Transverse colon (tissue), 4 donors: ENCODE measurements at regions not wholly inside any gene's neighbourhood (a gene's known extent, or its start where the extent isn't known, plus 50 kb on each side); places are given as distances from the start of the nearest gene placed in this dataset.

Experiments
- DNase-seq: peaks from one replicate; pipeline ENCODE4 v3.0.0-alpha.2; 2019
- H3K27ac ChIP-seq, 4 donors: fragments of 200-600 bp; sonication (generic); 2 replicates each; pipeline ENCODE4 v1.5.1; 2016 to 2018; ENCODE audit warnings: inconsistent platforms in 4 of 4
- H3K27me3 ChIP-seq: fragments of 200-600 bp; sonication (generic); 2 replicates; pipeline ENCODE4 v1.5.1; 2017; ENCODE audit warnings: inconsistent platforms
- H3K36me3 ChIP-seq, 4 donors: fragments of 200-600 bp; sonication (generic); 2 replicates each; pipeline ENCODE4 v1.5.1; 2017 to 2019; ENCODE audit warnings: inconsistent platforms in 4 of 4
- H3K4me1 ChIP-seq, 4 donors: fragments of 200-600 bp; sonication (generic); 2 replicates each; pipeline ENCODE4 v1.5.1; 2017 to 2020; ENCODE audit warnings: inconsistent platforms in 4 of 4
- H3K4me3 ChIP-seq, 4 donors: fragments of 200-600 bp; sonication (generic); 1 replicate in 1 of 4; 2 replicates in 3 of 4; pipeline versions ENCODE4 v1.5.1 to v1.6.1; 2017 to 2019; ENCODE audit warnings: inconsistent platforms in 4 of 4
- H3K9me3 ChIP-seq, 2 donors: fragments of 200-600 bp; sonication (generic); 2 replicates each; pipeline ENCODE4 v1.5.1; 2017 to 2019; ENCODE audit warnings: inconsistent platforms in 2 of 2
- CTCF ChIP-seq, 5 experiments: fragments of 200-600 bp in 3 of 5; fragments of 450-650 bp in 2 of 5; sonication (generic) in 3 of 5; IDR thresholded peaks; 1 replicate in 2 of 5; 2 replicates in 3 of 5; pipeline ENCODE4 v1.5.1; 2016 to 2017; ENCODE audit warnings: antibody characterized with exemption in 5 of 5, inconsistent platforms in 3 of 5, mild to moderate bottlenecking in 2 of 5, moderate library complexity in 1 of 5
- EP300 ChIP-seq: sonication (generic); formaldehyde crosslinking; IDR thresholded peaks from one replicate; pipeline ENCODE4 v1.6.1; 2017; ENCODE audit warnings: antibody characterized with exemption, low read depth
- POLR2A ChIP-seq: fragments of 450-650 bp; IDR thresholded peaks from one replicate; pipeline ENCODE4 v1.6.1; 2016; ENCODE audit warnings: antibody characterized with exemption, mild to moderate bottlenecking, moderate library complexity
- POLR2AphosphoS5 ChIP-seq, 3 donors: sonication (generic); formaldehyde crosslinking; IDR thresholded peaks; one replicate each; pipeline ENCODE4 v1.6.1; 2016; ENCODE audit warnings: antibody characterized with exemption in 3 of 3
- WGBS, 2 donors: methylation state at CpG; one replicate each; pipeline ENCODE4 v1.1.5; 2018; ENCODE audit warnings: low coverage in 1 of 2; 5-methylcytosine and 5-hydroxymethylcytosine counted together
- in situ Hi-C, 4 donors: fragments of 200-750 bp; cut with MboI; loops; one replicate each; pipeline versions ENCODE4 v1.15.0 to v1.15.1; 2017; ENCODE audit warnings: low sequenced_read_pairs in 3 of 4, low pct_ligation_motif_present in 1 of 4, low pct_unique_long_range_greater_than_20kb in 1 of 4
- intact Hi-C: fragments of 100-400 bp; cut with DNase I; formaldehyde crosslinking; loops from one replicate; pipeline ENCODE4 v1.15.1; 2023; ENCODE audit warnings: low total_unique reads

- Histone ChIP-seq H3K36me3 (no peaks in the 10 kb centered on the region), H3K27ac (no peak overlapping the region), H3K4me3 (no peak overlapping the region), H3K27me3 (no peaks in the 10 kb centered on the region), H3K9me3 (peaks cover 0 to 8% of the 10 kb centered on the region in 2 donors), H3K4me1 (no peaks in the 10 kb centered on the region)
- intact Hi-C loops (no loop called here), in situ Hi-C loops (no loop called here)
- no peak for DNase-seq
- no peak for TF ChIP-seq CTCF (IDR thresholded peaks at IDR 0.05)
- TF ChIP-seq EP300: no peak
- TF ChIP-seq POLR2A: no peak
- TF ChIP-seq POLR2AphosphoS5 (IDR thresholded peaks at IDR 0.05): no peak
Observed at GRCh38 chr4:127113844-127114362, 518.9 kb upstream of the INTU start.

GRCh38 chr4:127118681-127119080, 514.1 kb upstream of the INTU start:
- no peaks in the 10 kb centered on the region for H3K27me3 ChIP-seq
- H3K36me3 ChIP-seq: no peaks in the 10 kb centered on the region
- TF ChIP-seq EP300: no peak
- no peak for TF ChIP-seq CTCF (IDR thresholded peaks at IDR 0.05)
- no peak for TF ChIP-seq POLR2A
- no peak for TF ChIP-seq POLR2AphosphoS5 (IDR thresholded peaks at IDR 0.05)
- no peak overlapping the region for H3K27ac ChIP-seq
- H3K4me3 ChIP-seq: no peak overlapping the region
- 63 to 67% methylated on average over 2 to 3 of the region's 3 CpGs for WGBS, 2 donors
- in situ Hi-C loops (no loop called here), intact Hi-C loops (no loop called here)
- H3K9me3 ChIP-seq: no peaks in the 10 kb centered on the region
- no peaks in the 10 kb centered on the region for H3K4me1 ChIP-seq
- no peak for DNase-seq

GRCh38 chr4:127120441-127121090, 512.2 kb upstream of the INTU start:
- no peaks in the 10 kb centered on the region for H3K27me3 ChIP-seq
- H3K9me3 ChIP-seq: no peaks in the 10 kb centered on the region
- WGBS, 2 donors: 61 to 77% methylated on average over 4 to 11 of the region's 11 CpGs
- no peaks in the 10 kb centered on the region for H3K36me3 ChIP-seq
- no peak overlapping the region for H3K27ac ChIP-seq
- H3K4me3 ChIP-seq: no peak overlapping the region
- H3K4me1 ChIP-seq: no peaks in the 10 kb centered on the region
- no peak for TF ChIP-seq CTCF (IDR thresholded peaks at IDR 0.05)
- TF ChIP-seq POLR2A: no peak
- TF ChIP-seq POLR2AphosphoS5 (IDR thresholded peaks at IDR 0.05): no peak
- TF ChIP-seq EP300: no peak
- intact Hi-C loops: no loop called here
- in situ Hi-C loops: no loop called here
- no peak for DNase-seq

- no peaks in the 10 kb centered on the region for H3K4me1 ChIP-seq
- H3K27ac ChIP-seq: no peak overlapping the region
- no peaks in the 10 kb centered on the region for H3K9me3 ChIP-seq
- no peaks in the 10 kb centered on the region for H3K27me3 ChIP-seq
- DNase-seq: no peak
- H3K4me3 ChIP-seq: no peak overlapping the region
- no peak for TF ChIP-seq POLR2AphosphoS5 (IDR thresholded peaks at IDR 0.05)
- no peak for TF ChIP-seq EP300
- TF ChIP-seq CTCF (IDR thresholded peaks at IDR 0.05): no peak
- no peak for TF ChIP-seq POLR2A
- WGBS, 2 donors: 77 to 89% methylated on average over 2 of the region's 2 CpGs
- intact Hi-C loops: no loop called here
- no peaks in the 10 kb centered on the region for H3K36me3 ChIP-seq
- in situ Hi-C loops: no loop called here
Observed at GRCh38 chr4:127124919-127125318, 507.8 kb upstream of the INTU start.
